ENCODE measurements at regions not wholly inside any gene's neighbourhood (a gene's known extent, or its start where the extent isn't known, plus 50 kb on each side); places are given as distances from the start of the nearest gene placed in this dataset.

DNA sequence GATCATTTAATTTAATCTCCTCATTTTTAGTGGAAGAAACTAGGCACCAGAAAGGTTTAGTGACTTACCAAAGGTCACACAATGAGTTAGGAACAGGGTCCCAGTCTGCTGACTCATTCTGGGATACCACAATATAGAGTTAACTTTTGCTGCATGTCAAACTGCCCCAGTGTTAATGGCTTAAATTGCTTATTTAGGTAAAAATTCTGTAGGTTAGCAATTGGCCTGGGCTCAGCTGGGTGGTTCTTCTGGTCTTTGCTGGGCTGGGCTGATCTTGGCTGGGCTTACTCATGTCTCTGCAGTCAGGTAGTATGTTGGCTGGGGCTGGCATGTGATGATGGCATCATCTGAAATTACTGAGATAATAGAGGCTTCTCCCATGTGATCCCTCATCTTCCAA, 111.6 kb downstream of the EMX2 start:
- H3K9me3 Mint-ChIP-seq (ENCODE audit: unreplicated experiment): peaks cover 11% of the 10 kb centered on the region
- no peak overlapping the region for H3K4me3 Mint-ChIP-seq (ENCODE audit: unreplicated experiment)
- TF ChIP-seq, protein P1, sequence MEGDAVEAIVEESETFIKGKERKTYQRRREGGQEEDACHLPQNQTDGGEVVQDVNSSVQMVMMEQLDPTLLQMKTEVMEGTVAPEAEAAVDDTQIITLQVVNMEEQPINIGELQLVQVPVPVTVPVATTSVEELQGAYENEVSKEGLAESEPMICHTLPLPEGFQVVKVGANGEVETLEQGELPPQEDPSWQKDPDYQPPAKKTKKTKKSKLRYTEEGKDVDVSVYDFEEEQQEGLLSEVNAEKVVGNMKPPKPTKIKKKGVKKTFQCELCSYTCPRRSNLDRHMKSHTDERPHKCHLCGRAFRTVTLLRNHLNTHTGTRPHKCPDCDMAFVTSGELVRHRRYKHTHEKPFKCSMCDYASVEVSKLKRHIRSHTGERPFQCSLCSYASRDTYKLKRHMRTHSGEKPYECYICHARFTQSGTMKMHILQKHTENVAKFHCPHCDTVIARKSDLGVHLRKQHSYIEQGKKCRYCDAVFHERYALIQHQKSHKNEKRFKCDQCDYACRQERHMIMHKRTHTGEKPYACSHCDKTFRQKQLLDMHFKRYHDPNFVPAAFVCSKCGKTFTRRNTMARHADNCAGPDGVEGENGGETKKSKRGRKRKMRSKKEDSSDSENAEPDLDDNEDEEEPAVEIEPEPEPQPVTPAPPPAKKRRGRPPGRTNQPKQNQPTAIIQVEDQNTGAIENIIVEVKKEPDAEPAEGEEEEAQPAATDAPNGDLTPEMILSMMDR (IDR thresholded peaks at IDR 0.05): no peak
- H3K4me1 Mint-ChIP-seq (ENCODE audit: unreplicated experiment): peaks cover 19% of the 10 kb centered on the region
- H3K27me3 Mint-ChIP-seq (ENCODE audit: unreplicated experiment): no peaks in the 10 kb centered on the region
- no peaks in the 10 kb centered on the region for H3K36me3 Mint-ChIP-seq (ENCODE audit: unreplicated experiment)
- H3K27ac Mint-ChIP-seq (ENCODE audit: unreplicated experiment): no peak overlapping the region
- DNase-seq (ENCODE audit: extremely low spot score, unreplicated experiment): no peak

DNA sequence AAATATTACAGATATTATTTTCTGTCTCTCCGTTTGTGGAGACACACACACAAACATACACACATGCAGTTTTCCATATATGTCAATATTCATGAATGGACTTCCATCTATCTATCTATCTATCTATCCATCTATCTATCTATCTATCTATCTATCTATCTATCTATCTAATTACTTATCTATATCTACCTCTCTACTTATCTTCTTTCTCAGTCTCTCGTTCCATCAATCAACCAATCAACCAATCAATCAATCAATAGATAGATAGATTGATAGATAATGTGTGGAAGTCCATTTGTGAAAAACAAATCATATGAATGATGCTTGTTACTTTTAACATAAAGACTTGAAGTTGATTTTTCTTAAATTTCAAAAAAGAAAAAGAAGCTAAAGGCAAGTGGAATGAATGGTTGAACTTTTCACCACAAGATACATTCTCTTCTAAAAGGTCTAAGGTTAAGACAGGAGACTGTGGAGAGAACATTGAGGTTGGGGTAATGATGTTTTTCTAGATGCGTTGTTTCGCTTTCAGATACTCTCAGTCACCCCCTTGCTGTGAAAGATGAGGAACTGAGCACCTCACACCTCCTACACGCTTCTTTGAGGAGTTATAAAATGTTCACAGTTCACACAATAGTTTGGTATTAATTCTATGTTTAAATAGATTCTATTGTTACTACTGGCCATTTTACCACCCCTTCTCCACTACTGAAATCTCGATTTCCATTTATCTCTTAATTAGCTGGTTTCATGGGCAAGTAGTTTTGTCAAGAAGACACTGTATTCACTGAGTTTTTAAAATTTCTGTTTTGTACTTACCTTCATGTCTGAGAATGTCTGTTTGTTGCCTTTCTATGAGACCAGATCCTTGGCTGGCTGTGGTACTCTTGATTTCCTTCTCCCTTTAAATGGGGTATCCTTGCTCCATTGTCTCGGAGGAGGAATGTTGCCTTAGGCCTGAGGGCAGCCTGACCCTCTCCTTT, 114.1 kb downstream of the EMX2 start:
- no peak for DNase-seq (ENCODE audit: extremely low spot score, unreplicated experiment)
- Mint-ChIP-seq H3K36me3 (ENCODE audit: unreplicated experiment) (no peaks in the 10 kb centered on the region), H3K27ac (ENCODE audit: unreplicated experiment) (no peak overlapping the region), H3K27me3 (ENCODE audit: unreplicated experiment) (no peaks in the 10 kb centered on the region), H3K4me3 (ENCODE audit: unreplicated experiment) (no peak overlapping the region), H3K4me1 (ENCODE audit: unreplicated experiment) (peaks cover 22% of the 10 kb centered on the region), H3K9me3 (ENCODE audit: unreplicated experiment) (peaks cover 8% of the 10 kb centered on the region)
- TF ChIP-seq, protein P1 (IDR thresholded peaks at IDR 0.05): no peak

DNA sequence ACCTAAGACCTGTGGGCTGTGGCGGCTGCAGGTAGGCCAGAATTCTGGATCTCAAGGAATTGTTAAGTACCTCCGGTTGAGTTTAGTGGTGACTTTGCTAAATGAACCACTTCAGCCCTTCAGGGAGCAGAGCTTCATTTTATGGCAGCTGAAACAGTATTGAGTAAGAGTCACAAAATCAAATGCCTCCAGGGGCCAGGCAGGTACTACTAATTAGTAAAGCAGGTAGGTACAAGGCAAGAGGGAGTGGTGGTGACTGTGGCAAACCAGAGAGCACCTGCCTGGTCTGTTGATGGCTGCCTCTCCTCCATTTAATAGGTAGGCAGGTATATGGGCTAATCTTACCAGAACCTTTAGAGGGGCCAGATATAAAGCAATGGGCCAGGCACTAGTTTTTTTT, 118.8 kb downstream of the EMX2 start:
- Mint-ChIP-seq H3K36me3 (ENCODE audit: unreplicated experiment) (no peaks in the 10 kb centered on the region), H3K27me3 (ENCODE audit: unreplicated experiment) (no peaks in the 10 kb centered on the region), H3K4me1 (ENCODE audit: unreplicated experiment) (peaks cover 29% of the 10 kb centered on the region), H3K4me3 (ENCODE audit: unreplicated experiment) (no peak overlapping the region), H3K27ac (ENCODE audit: unreplicated experiment) (peak overlapping the region; percentile 60), H3K9me3 (ENCODE audit: unreplicated experiment) (no peaks in the 10 kb centered on the region)
- TF ChIP-seq, protein P1 (IDR thresholded peaks at IDR 0.05): no peak
- no peak for DNase-seq (ENCODE audit: extremely low spot score, unreplicated experiment)

DNA sequence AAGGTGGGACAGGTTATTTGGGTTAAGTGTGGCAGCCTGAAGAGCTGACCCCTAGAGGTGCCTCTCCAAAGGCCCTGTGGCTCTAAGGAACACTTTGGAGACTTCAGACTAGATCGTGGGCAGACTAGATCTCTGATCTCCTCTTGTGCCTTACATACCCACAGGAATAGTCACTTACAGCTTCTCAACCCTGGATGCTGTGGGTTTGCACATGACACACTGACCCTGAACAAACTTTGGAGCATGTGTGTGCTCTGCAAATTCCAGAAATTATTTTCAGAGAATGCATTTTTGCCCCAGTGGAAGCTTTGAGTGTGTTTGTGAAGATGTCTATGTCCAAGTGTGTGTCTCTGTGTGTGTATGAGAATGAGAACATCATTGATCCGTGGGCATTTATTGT, 119.6 kb downstream of the EMX2 start:
- Mint-ChIP-seq H3K4me1 (ENCODE audit: unreplicated experiment) (peaks cover 29% of the 10 kb centered on the region), H3K9me3 (ENCODE audit: unreplicated experiment) (no peaks in the 10 kb centered on the region), H3K4me3 (ENCODE audit: unreplicated experiment) (no peak overlapping the region), H3K27ac (ENCODE audit: unreplicated experiment) (peak overlapping the region; percentile 23), H3K36me3 (ENCODE audit: unreplicated experiment) (no peaks in the 10 kb centered on the region), H3K27me3 (ENCODE audit: unreplicated experiment) (no peaks in the 10 kb centered on the region)
- no peak for DNase-seq (ENCODE audit: extremely low spot score, unreplicated experiment)
- TF ChIP-seq, protein P1 (IDR thresholded peaks at IDR 0.05): no peak

DNA sequence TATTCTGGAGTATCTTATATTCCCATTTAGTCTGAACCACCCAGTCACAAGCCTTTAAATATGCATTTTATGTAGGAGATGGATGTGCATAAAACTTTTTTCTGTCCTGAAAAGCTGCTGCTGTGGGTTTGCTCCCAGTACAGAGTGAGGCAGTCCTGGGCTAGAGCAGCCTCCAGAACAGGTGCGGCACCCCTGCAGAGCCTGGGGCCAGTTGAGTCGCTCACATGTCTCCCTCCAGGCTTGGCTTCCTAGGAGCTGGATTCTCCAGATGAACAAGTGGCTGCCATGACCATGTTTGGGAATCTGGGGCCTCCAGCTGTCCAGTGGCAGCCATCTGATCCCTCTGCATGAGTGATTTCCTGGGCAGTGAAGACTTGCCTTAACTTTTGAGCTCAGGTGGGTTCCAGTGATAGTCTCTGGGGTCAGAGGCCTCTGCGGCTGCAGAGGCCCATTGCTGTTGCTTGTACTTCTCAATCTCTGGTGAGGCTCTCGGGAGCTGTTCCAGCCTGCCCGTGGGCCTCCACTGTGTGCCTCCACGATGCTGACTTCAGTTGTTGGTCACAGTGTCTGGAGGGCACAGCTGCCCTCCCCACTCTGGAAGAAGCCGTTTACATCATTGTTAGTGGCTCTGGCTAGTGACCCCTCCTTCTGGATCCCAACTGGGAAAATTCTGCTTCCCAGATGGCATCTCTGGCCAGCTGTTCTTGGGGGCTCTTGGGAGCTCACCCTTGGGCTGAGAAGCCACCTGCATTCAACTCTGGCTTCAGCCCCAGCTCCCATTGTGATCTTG, 120.4 kb downstream of the EMX2 start:
- H3K9me3 Mint-ChIP-seq (ENCODE audit: unreplicated experiment): no peaks in the 10 kb centered on the region
- no peak for DNase-seq (ENCODE audit: extremely low spot score, unreplicated experiment)
- no peaks in the 10 kb centered on the region for H3K27me3 Mint-ChIP-seq (ENCODE audit: unreplicated experiment)
- TF ChIP-seq, protein P1 (IDR thresholded peaks at IDR 0.05): no peak
- H3K4me3 Mint-ChIP-seq (ENCODE audit: unreplicated experiment): no peak overlapping the region
- peak overlapping the region; percentile 92 for H3K27ac Mint-ChIP-seq (ENCODE audit: unreplicated experiment)
- peaks cover 29% of the 10 kb centered on the region for H3K4me1 Mint-ChIP-seq (ENCODE audit: unreplicated experiment)
- H3K36me3 Mint-ChIP-seq (ENCODE audit: unreplicated experiment): no peaks in the 10 kb centered on the region
